GM12875 (cell line): ENCODE measurements at regions not wholly inside any gene's neighbourhood (a gene's known extent, or its start where the extent isn't known, plus 50 kb on each side); places are given as distances from the start of the nearest gene placed in this dataset.

Source experiments
- H3K4me3 ChIP-seq: one replicate; pipeline ENCODE4 v1.5.1; 2011; ENCODE audit warnings: low read depth, low read length, control low read depth
- CTCF ChIP-seq: IDR thresholded peaks from 2 replicates; pipeline ENCODE4 v1.5.1; 2011; ENCODE audit warnings: low read depth, mild to moderate bottlenecking, control low read depth, inconsistent platforms, low read length, moderate library complexity, borderline replicate concordance; ENCODE audit not compliant: insufficient read depth

- no peak for TF ChIP-seq CTCF
- no peak overlapping the region for H3K4me3 ChIP-seq
These were observed 234.2 kb upstream of the FOXQ1 start for GRCh38 chr6:1077478-1078416.

DNA sequence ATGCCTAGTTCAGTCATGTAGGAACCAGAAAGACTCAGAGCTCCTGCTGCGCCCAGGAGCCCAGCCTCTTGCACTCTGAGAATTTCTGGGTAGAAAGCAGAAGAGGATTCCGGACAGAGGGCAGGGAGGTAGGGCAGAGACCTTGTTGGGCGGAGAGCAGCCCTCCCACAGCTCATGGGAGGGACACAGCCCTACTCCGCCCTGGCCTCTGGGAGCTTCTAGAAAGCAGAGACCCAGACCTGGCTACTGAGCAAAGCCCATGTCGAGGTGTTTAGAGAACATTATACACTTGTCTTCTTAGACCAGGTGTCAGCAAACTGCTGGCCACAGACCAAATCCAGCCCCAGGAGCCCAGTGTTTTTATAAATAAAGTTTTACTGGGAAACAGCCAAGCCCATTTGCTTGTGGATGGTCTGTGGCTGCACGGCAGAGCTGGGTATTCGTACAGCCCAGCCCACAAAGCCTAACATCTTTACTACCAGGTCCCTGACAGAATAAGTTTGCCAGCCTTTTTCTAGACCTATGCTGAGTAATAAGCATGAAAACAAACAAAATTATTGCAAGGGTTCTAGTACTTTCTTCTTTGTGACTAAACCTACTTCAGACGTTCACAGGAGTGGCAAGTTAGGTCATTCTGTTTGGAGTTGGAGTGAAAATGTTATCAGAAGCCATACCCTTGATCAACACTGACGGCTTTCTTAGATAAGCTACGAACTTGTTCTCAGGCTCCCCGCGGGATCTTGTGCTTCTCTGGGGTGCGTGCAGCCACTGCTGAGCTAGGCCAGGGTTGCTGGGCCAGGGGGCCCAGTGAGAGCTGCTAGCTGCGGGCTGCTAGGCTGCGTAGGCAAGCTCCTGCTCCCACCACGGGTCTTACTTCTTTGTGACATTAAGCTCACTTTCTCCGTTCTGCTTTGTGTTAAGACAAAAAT is 235.1 kb upstream of the FOXQ1 start:
- TF ChIP-seq CTCF, result no peak

GRCh38 chr6:1075880-1076279 is 236.0 kb upstream of the FOXQ1 start:
- no peak for TF ChIP-seq CTCF

More for the DNA sequence above, 235.1 kb upstream of the FOXQ1 start:
- no peak overlapping the region for H3K4me3 ChIP-seq

GRCh38 chr6:1075444-1075843 is 236.5 kb upstream of the FOXQ1 start:
- no peak for TF ChIP-seq CTCF
- H3K4me3 ChIP-seq, result no peak overlapping the region

More at GRCh38 chr6:1075880-1076279, 236.0 kb upstream of the FOXQ1 start:
- no peak overlapping the region for H3K4me3 ChIP-seq

DNA sequence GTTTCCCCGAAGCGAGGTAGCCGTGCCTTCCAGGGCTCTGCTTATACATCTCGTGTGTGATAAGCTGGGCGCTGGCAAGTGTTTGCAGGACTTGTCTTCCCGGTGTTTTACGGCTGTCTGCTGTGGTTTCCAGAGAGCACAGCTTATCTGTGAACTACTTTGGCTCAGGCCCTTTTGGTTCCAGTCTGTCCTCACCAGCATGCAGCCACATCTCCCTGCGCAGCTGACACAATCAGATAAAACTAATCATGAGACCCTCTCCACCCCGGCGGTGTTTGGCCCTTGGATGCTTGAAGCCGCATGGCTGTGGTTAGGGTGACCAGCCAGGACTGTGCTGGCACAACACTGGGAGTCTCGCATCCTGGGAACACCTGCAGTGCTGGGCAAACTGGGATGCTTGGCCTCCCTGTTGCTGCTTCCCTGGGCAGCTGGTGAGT is 241.8 kb upstream of the FOXQ1 start:
- TF ChIP-seq CTCF, result no peak
- H3K4me3 ChIP-seq, result no peak overlapping the region

DNA sequence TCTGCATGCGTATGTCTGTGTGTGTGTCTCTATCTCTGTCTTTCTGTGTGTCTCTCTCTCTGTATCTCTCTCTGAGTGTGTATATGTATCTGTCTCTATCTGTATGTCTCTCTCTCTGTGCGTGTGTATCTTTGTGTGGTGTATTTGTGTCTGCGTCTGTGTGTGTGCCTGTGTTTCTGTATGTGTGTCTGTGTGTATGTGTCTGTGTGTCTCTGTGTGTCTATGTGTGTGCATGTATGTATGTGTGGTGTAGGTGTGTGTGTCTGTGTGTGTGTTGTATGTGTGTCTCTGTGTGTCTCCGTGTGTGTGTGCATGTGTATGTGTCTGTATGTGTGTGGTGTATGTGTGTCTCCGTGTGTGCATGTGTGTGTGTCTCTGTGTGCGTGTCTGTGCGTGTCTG is 243.0 kb upstream of the FOXQ1 start:
- TF ChIP-seq CTCF, result no peak
- no peak overlapping the region for H3K4me3 ChIP-seq

GRCh38 chr6:1068068-1068467 is 243.8 kb upstream of the FOXQ1 start:
- TF ChIP-seq CTCF, result no peak
- no peak overlapping the region for H3K4me3 ChIP-seq
